ENCODE measurements at regions not wholly inside any gene's neighbourhood (a gene's known extent, or its start where the extent isn't known, plus 50 kb on each side); places are given as distances from the start of the nearest gene placed in this dataset.

DNA sequence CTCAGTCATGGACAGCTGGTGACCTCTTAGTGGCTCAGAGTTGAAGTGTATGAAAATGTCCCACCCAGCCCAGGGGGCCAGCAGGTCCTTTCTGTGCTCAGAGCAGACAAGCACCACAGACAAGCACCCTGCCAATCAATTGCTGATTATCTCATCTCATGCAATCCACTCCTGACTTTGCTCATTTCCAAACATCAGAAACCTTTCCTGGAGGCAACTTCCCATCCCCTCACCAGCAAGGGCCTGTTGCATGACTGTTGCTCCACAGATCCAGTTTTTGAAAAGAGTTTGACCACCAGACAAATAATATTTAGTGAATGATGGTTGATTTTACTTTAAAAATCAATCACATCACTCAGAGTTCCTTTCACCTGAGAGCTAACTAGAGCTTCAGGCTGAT is 397.3 kb upstream of the KLF4 start:
- POLR2A ChIA-PET: no interaction called here
- no peak overlapping the region for H3K4me2 ChIP-seq (ENCODE audit: low read depth, low read length)
- no peak overlapping the region for H3K27ac ChIP-seq (ENCODE audit: extremely low read length, insufficient read depth, low read length)
- DNase-seq (ENCODE audit: low spot score) (no peak), FAIRE-seq (no peak), ATAC-seq (no peak)
- CTCF ChIA-PET (ENCODE audit: low intra/inter-chr PET ratio, low total read pairs): no interaction called here
- intact Hi-C loops (cut with micrococcal nuclease; ENCODE audit: unreplicated experiment): no loop called here
- H3K79me2 ChIP-seq (ENCODE audit: insufficient read depth, low read length): no peaks in the 10 kb centered on the region
- no peak overlapping the region for H3K9ac ChIP-seq (ENCODE audit: insufficient read depth, low read depth, low read length)
- no peaks in the 10 kb centered on the region for H3K36me3 ChIP-seq (replicated peaks in 1 of 2; ENCODE audit: control insufficient read depth in 1 of 2, insufficient read depth in 2 of 2, low read length in 2 of 2)
- BruUV-seq (replicated peaks): no TSS peak
- in situ Hi-C loops (cut with HindIII; ENCODE audit: extremely low pct_ligation_motif_present, low pct_unique_long_range_greater_than_20kb): no loop called here
- H4K20me1 ChIP-seq (ENCODE audit: insufficient read depth, low read length): no peaks in the 10 kb centered on the region
- H2AFZ ChIP-seq (ENCODE audit: low read length): no peak overlapping the region
- no peaks in the 10 kb centered on the region for H3K9me3 ChIP-seq (ENCODE audit: low read length)
- H3K4me3 ChIP-seq (replicated peaks in 1 of 3; ENCODE audit: insufficient read depth in 1 of 3, low read depth in 2 of 3, low read length in 3 of 3): no peak overlapping the region
- H3K4me1 ChIP-seq (ENCODE audit: insufficient read depth, low read length): no peaks in the 10 kb centered on the region
- H3K27me3 ChIP-seq (ENCODE audit: control insufficient read depth in 1 of 2, insufficient read depth in 2 of 2, low read length in 2 of 2): no peaks in the 10 kb centered on the region
- TF ChIP-seq GTF3A (CRISPR knock-in tag; conservative IDR thresholded peaks at IDR 0.05): no peak
- TF ChIP-seq YEATS4 (CRISPR knock-in tag; IDR thresholded peaks at IDR 0.05; ENCODE audit: borderline replicate concordance): no peak
- TF ChIP-seq ZBTB1 (CRISPR knock-in tag; IDR thresholded peaks at IDR 0.05; ENCODE audit: borderline replicate concordance): no peak
- no peak for TF ChIP-seq ATRX (CRISPR knock-in tag; IDR thresholded peaks at IDR 0.05; ENCODE audit: borderline replicate concordance)
- no peak for TF ChIP-seq SMYD3 (CRISPR knock-in tag; IDR thresholded peaks at IDR 0.05)
- TF ChIP-seq ZNF75D (CRISPR knock-in tag; IDR thresholded peaks at IDR 0.05; ENCODE audit: borderline replicate concordance): no peak
- TF ChIP-seq ZNF329 (CRISPR knock-in tag; IDR thresholded peaks at IDR 0.05; ENCODE audit: low read depth): no peak
- TF ChIP-seq HOXA7 (CRISPR knock-in tag; IDR thresholded peaks at IDR 0.05): no peak
- no peak for TF ChIP-seq ZNF788 (CRISPR knock-in tag; IDR thresholded peaks at IDR 0.05; ENCODE audit: borderline replicate concordance)
- TF ChIP-seq AHR (CRISPR knock-in tag; IDR thresholded peaks at IDR 0.05): no peak
- no peak for TF ChIP-seq ZNF83 (CRISPR knock-in tag; IDR thresholded peaks at IDR 0.05; ENCODE audit: borderline replicate concordance)
- no peak for TF ChIP-seq DZIP1 (CRISPR knock-in tag; IDR thresholded peaks at IDR 0.05)
- no peak for TF ChIP-seq ZNF326 (CRISPR knock-in tag; IDR thresholded peaks at IDR 0.05; ENCODE audit: borderline replicate concordance)
- TF ChIP-seq ELK4 (CRISPR knock-in tag; IDR thresholded peaks at IDR 0.05; ENCODE audit: borderline replicate concordance): no peak
- TF ChIP-seq, protein P1, sequence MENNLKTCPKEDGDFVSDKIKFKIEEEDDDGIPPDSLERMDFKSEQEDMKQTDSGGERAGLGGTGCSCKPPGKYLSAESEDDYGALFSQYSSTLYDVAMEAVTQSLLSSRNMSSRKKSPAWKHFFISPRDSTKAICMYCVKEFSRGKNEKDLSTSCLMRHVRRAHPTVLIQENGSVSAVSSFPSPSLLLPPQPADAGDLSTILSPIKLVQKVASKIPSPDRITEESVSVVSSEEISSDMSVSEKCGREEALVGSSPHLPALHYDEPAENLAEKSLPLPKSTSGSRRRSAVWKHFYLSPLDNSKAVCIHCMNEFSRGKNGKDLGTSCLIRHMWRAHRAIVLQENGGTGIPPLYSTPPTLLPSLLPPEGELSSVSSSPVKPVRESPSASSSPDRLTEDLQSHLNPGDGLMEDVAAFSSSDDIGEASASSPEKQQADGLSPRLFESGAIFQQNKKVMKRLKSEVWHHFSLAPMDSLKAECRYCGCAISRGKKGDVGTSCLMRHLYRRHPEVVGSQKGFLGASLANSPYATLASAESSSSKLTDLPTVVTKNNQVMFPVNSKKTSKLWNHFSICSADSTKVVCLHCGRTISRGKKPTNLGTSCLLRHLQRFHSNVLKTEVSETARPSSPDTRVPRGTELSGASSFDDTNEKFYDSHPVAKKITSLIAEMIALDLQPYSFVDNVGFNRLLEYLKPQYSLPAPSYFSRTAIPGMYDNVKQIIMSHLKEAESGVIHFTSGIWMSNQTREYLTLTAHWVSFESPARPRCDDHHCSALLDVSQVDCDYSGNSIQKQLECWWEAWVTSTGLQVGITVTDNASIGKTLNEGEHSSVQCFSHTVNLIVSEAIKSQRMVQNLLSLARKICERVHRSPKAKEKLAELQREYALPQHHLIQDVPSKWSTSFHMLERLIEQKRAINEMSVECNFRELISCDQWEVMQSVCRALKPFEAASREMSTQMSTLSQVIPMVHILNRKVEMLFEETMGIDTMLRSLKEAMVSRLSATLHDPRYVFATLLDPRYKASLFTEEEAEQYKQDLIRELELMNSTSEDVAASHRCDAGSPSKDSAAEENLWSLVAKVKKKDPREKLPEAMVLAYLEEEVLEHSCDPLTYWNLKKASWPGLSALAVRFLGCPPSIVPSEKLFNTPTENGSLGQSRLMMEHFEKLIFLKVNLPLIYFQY (CRISPR knock-in tag; IDR thresholded peaks at IDR 0.05; ENCODE audit: borderline replicate concordance): no peak
- no peak for TF ChIP-seq ADNP (CRISPR knock-in tag; IDR thresholded peaks at IDR 0.05)
- TF ChIP-seq TERF1 (CRISPR knock-in tag; IDR thresholded peaks at IDR 0.05): no peak
- TF ChIP-seq TBX3 (IDR thresholded peaks at IDR 0.05; ENCODE audit: borderline replicate concordance): no peak

Data from HepG2 (cell line).